GM21786 (cell line): ENCODE measurements at regions not wholly inside any gene's neighbourhood (a gene's known extent, or its start where the extent isn't known, plus 50 kb on each side); places are given as distances from the start of the nearest gene placed in this dataset.
"Not testable (repeated sequence)": the region's sequence is repeated elsewhere in the genome, so short reads cannot be mapped to it uniquely, and the experiment has no call there.

Experiments
- ATAC-seq: cut with Tn5 transposase; IDR thresholded peaks from one replicate; pipeline ENCODE4 v1.9.1; 2021; ENCODE audit not compliant: unreplicated experiment

DNA sequence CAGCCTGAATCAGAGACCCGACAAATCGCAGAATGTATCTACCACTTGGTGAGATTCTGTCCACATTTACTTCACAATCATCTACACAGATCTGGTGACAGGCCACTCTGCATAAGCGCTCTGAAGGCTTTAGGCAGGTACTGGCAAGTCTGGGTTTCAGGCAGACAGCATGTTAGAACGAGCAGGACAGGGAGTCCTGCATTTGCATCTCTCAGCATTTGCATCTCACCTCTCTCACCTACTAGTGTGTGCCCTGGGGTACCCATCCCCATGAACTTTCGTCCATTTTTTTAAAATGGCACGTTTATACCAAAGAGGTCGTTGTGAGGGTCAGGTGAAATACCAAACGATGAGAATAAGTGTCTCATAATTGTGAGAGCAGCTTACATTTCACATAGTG, 108.2 kb downstream of the SPATA31A1 start:
- ATAC-seq: peak; percentile 7

DNA sequence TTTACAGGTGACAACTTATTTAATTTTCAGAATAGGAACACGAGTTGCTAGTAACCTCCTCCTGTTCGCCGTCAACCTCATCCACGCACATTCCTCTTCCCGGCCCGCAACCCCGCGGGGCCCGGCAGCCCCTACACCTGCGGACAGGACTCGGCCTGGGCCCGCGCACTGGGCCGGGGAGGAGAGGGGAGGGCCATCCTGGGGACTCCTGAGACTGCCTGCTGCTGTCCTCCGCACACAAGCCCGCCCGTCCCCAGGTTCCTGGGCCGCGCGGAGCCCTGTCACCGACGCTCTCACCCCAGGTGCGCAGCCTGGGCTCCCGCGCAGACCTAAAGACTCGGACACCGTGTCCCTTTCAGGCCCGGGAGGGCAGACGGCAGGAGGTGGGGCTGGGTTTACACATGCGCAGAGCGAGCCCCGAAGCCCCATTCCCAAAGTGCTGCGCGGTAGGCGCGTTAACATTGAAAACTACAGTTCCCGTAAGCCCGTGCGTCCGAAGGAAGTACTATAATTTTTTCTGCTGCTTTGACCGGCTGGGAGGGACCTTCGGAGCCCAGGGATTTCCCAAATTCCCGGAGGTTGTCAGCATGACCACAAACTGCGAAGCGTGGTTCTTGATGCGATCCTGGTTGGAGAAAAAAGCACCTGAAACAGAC, 108.8 kb downstream of the SPATA31A1 start:
- ATAC-seq: peak; percentile 97

DNA sequence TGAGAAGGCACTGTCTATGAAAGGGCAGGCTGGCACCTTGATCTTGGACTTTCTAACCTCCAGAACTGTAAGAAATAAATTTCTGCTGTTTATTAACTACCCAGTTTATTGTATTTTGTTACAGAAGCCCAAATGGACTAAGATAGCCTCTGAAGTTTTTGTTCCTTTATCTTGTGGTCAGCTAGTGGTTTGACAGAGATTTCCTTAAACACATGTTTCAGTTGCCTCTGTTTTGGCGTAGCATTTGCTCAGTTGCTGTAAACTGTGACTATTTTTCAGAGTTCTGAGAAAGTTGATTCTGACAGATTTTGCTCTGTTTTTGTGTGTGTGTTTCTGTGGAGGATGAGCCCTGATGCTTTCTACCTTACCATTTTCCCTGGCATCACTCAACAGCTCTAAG, 119.0 kb downstream of the SPATA31A1 start:
- peak; percentile 100 for ATAC-seq

DNA sequence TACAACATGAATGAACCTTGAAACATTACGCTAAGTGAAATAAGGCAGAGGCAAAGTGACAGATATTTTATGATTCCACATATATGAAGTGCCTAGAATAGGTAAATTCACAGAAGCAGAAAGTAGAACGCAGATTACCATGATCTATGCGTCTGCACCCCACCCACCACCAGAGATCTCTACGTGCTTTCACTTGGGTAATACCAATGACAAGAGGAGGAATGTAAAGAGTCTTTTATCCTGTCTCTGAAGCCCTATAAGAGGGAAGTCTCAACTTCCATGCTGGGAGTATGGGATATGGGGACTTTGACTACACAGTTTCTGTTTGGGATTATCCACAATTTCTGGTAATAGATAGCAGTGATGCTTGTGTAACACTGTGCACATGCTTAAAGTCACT, 127.6 kb downstream of the SPATA31A1 start:
- not testable (repeated sequence) for ATAC-seq

DNA sequence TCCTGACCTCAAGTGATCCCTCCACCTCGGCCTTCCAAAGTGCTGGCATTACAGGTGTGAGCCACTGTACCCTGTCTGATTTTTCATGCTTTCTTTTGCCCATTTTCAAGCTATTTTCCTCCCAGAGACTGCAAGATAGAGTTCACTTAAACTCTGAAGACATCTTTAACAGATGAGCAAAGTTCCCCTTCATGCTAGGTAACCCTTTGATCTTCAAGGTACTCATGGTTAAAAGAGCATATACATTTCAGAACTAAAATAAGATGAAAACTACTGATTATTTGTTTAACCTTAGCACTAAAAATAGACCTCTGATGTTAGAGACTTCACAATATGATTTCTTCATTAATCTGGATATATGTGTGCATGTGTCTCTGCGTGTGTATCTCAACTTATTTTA, 128.4 kb downstream of the SPATA31A1 start:
- ATAC-seq: peak; percentile 32

DNA sequence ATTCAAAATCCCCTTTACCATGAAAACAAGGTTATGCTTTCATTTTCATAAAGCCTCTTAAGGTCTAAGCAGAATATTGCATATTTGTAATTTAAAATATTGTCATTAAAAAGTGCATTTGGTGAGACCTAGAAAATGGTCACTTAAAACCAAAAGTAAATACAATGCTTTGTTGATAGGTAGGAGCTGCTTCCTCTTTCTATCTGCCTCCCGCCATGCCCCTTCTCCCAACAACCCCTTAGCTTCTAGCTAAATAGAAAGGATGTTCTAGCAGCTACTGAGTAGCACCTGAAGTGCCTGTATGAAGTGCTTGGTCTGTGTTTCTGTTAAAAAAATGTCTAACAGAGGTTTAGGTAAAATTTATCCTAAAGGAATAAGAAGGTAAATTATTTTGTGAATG, 128.8 kb downstream of the SPATA31A1 start:
- peak; percentile 80 for ATAC-seq

DNA sequence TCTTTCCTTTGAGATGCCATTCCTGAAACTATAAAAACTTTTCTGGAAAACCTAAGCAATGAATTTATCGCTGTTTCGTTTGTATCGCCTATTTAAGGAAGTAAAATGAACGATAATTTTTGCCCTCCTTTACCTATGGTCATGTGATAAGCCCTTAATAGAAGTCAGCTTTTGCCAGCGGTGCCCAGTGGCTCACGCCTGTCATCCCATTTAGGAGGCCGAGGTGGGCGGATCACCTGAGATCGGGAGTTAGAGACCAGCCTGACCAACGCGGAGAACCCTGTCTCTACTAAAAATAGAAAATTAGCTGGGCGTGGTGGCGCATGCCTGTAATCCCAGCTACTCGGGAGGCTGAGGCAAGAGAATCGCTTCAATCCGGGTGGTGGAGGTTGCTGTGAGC, 132.0 kb downstream of the SPATA31A1 start:
- ATAC-seq: not testable (repeated sequence)

DNA sequence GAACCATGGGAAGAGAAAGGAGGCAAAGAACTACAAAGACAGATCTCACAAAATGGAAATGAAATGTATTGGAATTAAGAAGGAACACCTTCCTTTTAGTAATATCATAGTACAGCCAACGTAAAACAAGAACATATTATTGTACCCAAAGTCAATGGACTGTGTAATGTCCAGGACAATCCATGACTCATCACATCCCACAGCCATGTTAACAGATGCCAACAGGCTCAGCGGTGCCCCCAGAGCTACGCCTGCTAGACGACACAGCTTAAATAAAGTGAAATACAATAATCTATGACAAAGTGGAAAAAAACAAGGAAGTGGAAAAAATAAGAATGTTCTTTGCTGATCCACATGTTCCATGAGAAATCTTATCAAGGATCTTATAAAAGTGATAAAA, 140.8 kb downstream of the SPATA31A1 start:
- ATAC-seq: not testable (repeated sequence)

DNA sequence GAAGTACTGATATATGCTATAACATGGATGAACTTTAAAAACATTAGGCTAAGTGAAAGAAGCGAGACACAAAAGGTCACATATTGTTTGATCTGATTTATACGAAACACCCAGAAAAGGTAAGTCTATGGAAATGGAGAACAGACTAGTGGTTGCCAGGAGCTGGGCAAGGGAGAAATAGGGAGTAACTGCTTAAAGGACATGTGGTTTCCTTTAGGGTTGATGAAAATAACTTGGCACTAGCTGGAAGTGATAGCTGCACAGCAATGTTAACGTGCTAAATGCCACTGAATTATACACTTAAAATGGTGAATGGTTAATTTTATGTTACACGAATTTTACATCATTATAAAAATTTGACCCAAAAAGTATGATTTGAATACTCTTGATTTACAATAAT, 147.7 kb downstream of the SPATA31A1 start:
- not testable (repeated sequence) for ATAC-seq

DNA sequence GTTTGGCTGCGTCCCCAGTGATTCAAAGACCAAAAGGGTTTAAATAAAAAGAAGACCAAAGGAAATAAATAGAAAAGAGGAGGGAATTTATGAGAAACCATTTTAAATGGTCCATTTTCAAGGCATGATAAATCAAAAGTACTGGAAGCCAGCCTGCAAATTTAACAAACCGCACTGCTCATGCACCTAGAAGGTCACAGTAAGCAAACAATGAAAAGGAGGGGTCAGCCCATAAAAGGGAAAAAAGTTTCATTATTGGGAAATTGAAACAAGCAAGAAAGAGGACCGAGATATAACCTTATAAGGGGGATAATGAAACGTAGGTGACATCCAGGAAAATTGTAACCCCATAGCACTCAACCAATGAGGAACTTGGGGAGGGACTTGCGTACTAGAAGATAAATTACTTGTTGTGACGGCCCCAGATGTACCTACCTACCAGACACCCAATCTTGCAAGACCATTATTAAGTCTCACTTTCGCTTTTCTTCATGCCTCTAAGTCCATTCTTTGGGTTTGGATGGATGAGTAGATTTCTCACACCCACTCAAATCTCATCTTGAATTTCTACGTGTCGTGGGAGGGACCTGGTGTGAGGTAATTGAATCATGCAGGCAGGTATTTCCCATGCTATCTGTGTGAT, 172.0 kb downstream of the SPATA31A1 start:
- not testable (repeated sequence) for ATAC-seq

DNA sequence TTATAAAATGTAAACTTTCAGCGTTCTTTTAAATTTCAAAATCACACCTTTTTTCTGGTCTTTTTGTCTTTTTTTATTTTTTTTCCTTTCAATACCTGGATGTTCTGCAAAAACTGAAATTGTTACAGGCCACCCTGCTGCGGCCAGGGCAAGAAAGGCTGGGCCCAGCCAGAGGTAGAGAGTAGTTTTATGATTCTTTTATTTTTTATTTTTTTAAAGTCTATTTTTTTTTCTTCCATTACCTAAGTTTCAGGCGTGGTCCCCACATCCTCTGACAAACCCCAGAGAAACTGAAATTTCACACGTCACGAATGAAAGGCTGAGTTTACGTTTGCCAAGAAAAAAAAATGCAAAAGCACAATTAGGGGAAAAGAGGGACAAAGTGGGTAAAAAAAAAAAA, 177.1 kb downstream of the SPATA31A1 start:
- ATAC-seq: not testable (repeated sequence)

DNA sequence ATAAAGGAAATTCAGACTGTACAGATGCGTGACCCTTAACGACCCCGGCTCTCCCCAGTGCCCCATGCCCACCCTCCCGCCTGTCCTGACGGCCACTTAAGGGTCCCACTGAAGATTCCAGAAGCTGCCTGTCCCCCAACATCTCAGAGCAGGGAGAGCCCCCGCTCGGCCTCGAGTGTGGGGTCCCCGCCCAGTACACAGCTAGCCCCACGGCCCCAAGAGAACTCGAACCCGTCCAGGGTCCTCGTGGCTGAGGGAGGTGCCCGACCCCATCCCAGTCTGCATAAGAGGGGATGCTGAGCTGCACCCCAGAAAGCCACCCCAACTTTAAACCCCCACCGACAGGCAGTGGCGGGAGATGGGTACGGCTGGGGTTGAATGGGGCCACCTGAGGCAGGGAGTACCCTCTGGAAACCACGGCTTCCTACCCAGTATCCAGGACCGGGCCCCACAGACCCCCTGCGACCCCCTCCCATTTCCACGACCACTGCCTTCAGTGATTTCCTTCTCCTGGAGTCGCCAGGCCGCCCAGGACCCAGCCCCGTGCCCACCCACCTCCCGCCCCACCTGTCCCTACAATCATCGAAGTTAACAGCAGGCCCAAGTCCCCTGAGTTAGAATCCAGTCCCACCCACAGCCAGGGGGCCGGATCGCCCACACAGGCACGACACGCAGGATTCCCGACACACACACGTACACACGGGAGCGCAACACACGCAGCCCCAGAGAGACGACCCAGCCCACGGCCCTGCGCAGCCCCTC, 177.7 kb downstream of the SPATA31A1 start:
- ATAC-seq: not testable (repeated sequence)

DNA sequence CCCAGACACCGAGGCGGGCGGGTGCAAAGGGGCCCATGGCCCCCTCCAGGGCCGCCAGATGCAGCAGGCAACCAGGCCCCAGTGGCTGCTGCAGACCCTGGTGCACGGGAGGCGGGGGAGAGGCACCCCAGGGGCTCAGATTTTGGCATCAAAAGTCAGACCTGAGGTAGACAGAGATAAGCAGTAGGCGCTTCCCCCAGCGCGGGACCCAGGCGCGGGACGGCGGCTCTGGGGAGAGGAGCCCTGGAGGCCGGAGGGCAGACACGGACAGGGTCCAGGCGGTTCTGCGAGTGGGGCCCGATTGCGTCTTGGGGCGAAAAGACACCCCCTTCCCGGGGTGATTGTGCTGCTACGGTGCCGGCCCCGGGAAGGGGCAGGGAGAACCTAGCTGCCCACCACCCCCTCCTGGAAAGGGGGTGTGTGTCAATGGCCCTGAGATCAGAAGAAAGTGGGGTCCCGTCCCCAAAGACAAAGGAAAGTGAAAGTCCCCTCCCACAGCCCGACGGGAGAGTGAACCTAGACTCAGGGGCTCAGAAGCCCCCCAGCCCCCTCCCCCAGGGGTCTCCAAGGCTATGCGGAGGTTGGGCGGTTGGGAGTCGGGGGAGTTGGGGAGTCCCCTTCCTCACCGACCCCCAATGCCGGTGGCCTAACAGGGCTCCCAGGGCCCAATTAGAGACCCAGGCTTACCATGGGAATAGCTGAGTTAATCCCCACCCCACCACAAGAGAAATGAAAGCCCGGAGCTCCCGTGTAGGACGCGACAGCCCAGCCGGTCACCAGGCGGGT, 178.5 kb downstream of the SPATA31A1 start:
- ATAC-seq: not testable (repeated sequence)

DNA sequence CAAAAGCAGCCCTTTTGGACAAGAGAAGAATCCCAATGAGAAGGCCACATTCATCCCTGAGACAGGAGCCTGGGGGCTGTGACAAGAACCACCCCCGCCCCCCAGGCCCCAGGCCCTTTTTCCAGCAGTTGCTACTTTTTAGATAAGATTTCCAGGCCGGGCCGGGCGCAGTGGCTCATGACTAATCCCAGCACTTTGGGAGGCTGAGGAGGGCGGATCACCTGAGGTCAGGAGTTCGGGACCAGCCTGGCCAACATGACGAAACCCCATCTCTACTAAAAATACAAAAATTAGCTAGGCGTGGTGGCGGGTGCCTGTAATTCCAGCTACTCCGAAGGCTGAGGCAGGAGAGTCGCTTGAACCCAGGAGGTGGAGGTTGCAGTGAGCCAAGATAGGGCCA, 179.4 kb downstream of the SPATA31A1 start:
- not testable (repeated sequence) for ATAC-seq

DNA sequence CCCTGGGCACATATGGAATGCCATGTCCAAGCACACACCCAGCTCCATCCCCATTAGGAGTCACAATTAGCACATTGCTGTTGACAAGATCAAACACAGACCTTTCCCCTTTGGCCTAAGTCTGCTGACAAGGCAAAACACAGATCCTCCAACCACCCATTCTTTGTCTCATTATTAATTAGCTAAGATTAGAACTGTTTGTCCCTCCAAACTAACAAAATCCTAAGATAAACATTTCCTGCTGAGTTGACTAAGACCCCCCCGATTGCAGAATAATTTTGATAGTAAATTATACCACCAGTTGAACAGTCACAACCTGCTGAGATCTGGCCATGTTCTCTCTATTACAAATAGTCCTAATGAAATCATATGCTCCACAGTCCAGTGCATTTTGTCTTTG, 186.7 kb downstream of the SPATA31A1 start:
- ATAC-seq: not testable (repeated sequence)

DNA sequence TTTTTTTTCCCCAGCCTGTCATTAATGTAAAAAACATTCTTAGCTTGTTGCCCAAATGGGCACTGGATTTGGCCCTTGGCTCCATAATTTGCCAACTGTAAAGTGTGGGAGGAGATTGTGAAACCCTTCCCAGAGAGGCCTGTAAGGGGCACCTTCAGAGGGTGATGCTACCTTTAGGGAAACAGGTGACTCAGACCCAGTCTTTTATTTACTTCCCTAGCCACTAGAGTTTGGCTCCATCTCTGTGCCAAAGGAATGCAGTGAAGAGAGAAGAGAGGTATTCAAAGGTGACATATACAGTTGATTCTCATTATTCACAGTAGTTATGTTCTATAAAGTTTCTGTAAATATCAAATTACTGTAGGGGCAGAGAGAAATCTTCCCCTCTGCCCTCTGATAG, 189.6 kb downstream of the SPATA31A1 start:
- not testable (repeated sequence) for ATAC-seq

DNA sequence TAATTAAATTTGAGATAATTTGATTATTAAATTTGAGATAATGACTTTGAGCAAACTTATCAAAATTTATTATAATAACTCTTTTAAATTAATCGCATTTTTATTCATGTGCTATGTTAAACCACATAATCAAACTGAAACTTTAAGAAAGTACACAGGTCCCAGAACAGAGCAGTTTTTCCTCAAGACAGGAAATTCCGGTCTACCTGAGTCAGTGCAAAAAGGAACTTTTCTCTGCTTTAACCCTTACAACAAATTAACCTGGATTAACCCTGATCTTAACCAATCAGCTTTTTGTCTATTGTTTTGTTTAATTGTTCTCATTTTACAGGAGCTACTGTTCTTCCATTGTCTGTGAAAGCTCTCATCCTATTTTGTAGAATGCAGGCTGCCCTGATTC, 195.1 kb downstream of the SPATA31A1 start:
- ATAC-seq: not testable (repeated sequence)

DNA sequence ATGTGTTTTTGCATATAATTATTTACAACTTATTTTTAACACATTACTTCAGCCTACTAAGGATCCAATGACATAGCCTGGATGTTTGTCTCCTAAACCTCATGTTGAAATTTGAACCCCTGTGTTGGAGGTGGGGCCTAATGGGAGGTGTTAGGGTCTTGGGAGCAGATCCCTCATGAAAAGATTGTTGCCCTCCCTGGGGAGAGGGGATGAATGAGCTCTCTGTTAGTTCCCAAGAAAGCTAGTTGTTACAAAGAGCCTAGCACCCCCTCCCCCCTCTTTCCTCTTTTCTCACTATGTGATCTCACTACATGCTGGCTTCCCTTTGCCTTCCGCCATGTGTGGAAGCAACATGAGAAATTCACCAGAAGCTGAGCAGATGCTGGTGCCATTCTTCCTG, 196.1 kb downstream of the SPATA31A1 start:
- not testable (repeated sequence) for ATAC-seq

DNA sequence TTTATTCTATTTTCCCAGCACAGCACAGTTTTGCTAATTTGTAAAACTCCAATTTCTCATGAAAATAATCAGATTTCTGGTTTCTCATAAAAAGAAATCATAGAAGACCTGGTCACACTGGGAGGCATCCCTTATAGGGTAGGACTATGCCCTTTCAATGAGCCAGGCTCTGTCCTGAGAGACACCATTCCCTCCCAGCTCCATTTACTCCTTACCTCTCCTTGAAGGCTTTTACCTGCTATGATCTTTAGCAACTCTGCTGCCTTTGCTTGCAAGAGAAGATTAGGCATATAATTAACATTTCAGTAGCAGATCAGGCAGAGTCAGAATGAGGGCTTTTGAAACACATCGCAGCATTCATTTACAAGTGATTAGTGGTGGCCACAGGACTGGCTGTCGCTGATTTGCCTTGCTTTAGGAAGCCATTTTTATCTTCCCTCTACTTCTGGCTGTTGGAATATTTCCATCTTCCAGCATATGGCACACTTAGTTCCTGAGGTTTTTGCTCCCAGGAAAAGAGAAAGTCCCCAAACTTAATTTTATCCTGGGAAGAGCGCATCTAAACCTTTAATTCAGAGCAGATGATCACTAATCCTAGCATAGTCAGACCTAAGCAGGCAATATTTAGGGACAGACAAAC, 196.9 kb downstream of the SPATA31A1 start:
- not testable (repeated sequence) for ATAC-seq

DNA sequence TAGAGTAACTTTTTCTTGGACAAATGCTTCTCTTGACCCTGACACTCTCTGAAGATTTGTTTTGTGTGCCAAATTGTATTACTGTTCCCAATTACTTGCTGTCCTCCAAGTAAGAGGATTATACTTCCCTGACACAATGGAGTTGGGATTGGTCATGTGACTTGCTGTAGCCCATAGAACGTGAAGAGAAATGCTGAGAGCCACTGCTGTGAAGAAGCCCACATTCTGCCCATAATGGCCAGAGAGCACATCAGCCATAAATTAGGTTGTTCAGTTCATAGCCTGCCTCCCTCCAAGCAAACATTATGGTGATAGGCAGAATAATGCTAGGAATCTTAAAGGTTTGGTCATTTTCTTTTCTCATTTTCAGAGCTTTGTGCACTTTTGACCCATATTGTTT, 198.9 kb downstream of the SPATA31A1 start:
- not testable (repeated sequence) for ATAC-seq

DNA sequence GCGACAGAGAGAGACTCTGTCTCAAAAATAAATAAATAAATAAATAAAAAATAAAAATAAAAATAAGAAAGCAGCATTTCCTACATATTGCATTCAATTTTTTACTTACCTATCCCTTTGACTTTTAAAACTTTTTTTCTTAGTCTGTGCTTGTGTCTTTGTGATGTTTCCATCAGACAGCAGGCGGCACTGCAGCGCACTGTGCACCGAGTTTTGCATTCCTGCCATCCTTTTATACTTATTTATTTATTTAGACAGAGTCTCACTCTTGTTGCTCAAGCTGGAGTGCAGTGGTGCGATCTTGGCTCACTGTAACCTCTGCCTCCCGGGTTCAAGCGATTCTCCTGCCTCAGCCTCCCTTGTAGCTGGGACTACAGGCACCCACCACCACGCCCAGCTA, 203.9 kb downstream of the SPATA31A1 start:
- ATAC-seq: not testable (repeated sequence)
